AG04450 (cell line): ENCODE measurements at regions not wholly inside any gene's neighbourhood (a gene's known extent, or its start where the extent isn't known, plus 50 kb on each side); places are given as distances from the start of the nearest gene placed in this dataset.

Source experiments
- CTCF ChIA-PET: fragments of 300-600, 350-600 bp; formaldehyde crosslinking; extraction: SDS; loops from one replicate; lab custom pipeline; 2022; ENCODE audit warnings: antibody characterized with exemption, inconsistent platforms; lab: Charles Lee
- POLR2A ChIA-PET: fragments of 350-600 bp; formaldehyde crosslinking; extraction: SDS; loops from one replicate; lab custom pipeline; 2021; ENCODE audit warnings: antibody characterized with exemption, inconsistent platforms; lab: Yijun Ruan, JAX
- DNase-seq: peaks from one replicate; pipeline ENCODE4 v3.0.0-alpha.2; 2011; ENCODE audit warnings: low read depth, low spot score
- H3K27ac ChIP-seq: one replicate; pipeline ENCODE4 v1.5.1; 2012; ENCODE audit warnings: low read depth, low read length, control low read depth
- H3K27me3 ChIP-seq: one replicate; pipeline ENCODE4 v1.6.0; 2012; ENCODE audit warnings: low read length; ENCODE audit not compliant: control insufficient read depth, insufficient read depth
- H3K4me3 ChIP-seq: 2 replicates; pipeline ENCODE4 v1.5.1; 2011; ENCODE audit warnings: mild to moderate bottlenecking, low read depth, low read length, control low read depth
- H3K9me3 ChIP-seq: 2 replicates; pipeline ENCODE4 v1.5.1; 2012; ENCODE audit warnings: low read length; ENCODE audit not compliant: control insufficient read depth, insufficient read depth
- CTCF ChIP-seq: IDR thresholded peaks from 2 replicates; pipeline ENCODE4 v1.5.1; 2011; ENCODE audit warnings: low read depth, low read length, control low read depth, inconsistent platforms

- ChIA-PET CTCF (no interaction called here), POLR2A (no interaction called here)
- Histone ChIP-seq H3K27me3 (peaks cover 12% of the 10 kb centered on the region), H3K27ac (no peak overlapping the region), H3K4me3 (no peak overlapping the region), H3K9me3 (no peaks in the 10 kb centered on the region)
- no peak for TF ChIP-seq CTCF
- no peak for DNase-seq
Measured at GRCh38 chr6:131424016-131424415, 149.0 kb upstream of the ARG1 start.

- H3K27me3 ChIP-seq = peaks cover 12% of the 10 kb centered on the region
- DNase-seq = no peak
- TF ChIP-seq CTCF = no peak
- H3K27ac ChIP-seq = no peak overlapping the region
- H3K4me3 ChIP-seq = no peak overlapping the region
- POLR2A ChIA-PET = no interaction called here
- CTCF ChIA-PET = no interaction called here
- H3K9me3 ChIP-seq = no peaks in the 10 kb centered on the region
Measured at GRCh38 chr6:131424475-131424874, 148.6 kb upstream of the ARG1 start.

GRCh38 chr6:131427434-131428058 lies 145.5 kb upstream of the ARG1 start:
- no peak overlapping the region for H3K27ac ChIP-seq
- H3K27me3 ChIP-seq = peaks cover 6% of the 10 kb centered on the region
- ChIA-PET POLR2A (no interaction called here), CTCF (no interaction called here)
- no peak for TF ChIP-seq CTCF
- H3K9me3 ChIP-seq = no peaks in the 10 kb centered on the region
- no peak overlapping the region for H3K4me3 ChIP-seq
- DNase-seq = no peak

DNA sequence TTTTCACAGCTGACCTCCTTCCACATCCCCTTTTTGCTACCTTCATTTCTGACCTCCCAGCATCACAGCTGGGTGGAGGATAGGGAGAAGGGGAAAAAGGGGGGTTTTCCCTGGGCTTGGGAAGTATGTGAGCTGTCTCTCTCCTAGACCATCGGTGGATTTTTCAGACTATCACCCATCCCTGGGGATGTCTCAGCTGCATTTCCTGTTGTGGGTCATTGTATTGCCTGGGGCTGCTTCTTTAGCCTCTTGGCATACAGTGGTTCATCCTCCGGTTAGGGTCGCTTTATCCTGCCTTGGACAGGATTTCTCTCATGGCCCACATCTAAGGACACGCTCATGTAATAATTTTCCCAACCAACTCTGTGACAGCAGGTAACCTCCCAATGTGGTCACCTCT lies 142.5 kb upstream of the ARG1 start:
- H3K4me3 ChIP-seq = no peak overlapping the region
- peaks cover 6% of the 10 kb centered on the region for H3K27me3 ChIP-seq
- no peaks in the 10 kb centered on the region for H3K9me3 ChIP-seq
- POLR2A ChIA-PET = no interaction called here
- TF ChIP-seq CTCF = no peak
- DNase-seq = no peak
- H3K27ac ChIP-seq = no peak overlapping the region
- CTCF ChIA-PET = no interaction called here

DNA sequence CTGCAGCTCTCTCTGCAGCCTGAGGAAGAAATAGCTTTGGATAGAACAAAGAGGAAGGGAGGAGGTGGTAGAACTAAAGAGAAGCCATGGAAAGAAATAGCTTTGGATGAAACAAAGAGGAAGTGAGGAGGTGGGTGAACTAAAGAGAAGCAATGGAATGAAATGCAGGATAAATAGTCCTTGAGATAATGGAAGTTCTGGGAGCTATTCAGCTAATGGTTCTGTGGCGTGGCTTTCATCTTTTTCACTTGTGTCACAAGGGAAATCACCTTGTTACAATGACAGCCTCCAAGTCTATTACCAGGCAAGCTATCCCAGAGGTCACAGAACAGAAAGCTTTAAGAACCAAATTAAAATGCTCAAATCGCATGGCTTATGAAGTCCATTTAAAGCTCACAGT lies 141.3 kb upstream of the ARG1 start:
- DNase-seq = no peak
- CTCF ChIA-PET = interaction anchor here (0.6 kb wide), 1 partner anchor 98 kb away, joined by 3 read pairs; no protein-coding TSS in a partner anchor

More for the DNA sequence above, 141.3 kb upstream of the ARG1 start:
- H3K27me3 ChIP-seq = peaks cover 2% of the 10 kb centered on the region
- POLR2A ChIA-PET = no interaction called here
- H3K4me3 ChIP-seq = no peak overlapping the region
- no peak for TF ChIP-seq CTCF
- no peaks in the 10 kb centered on the region for H3K9me3 ChIP-seq
- no peak overlapping the region for H3K27ac ChIP-seq
